GM21576 (cell line): ENCODE measurements at regions not wholly inside any gene's neighbourhood (a gene's known extent, or its start where the extent isn't known, plus 50 kb on each side); places are given as distances from the start of the nearest gene placed in this dataset.
"Not testable (repeated sequence)": the region's sequence is repeated elsewhere in the genome, so short reads cannot be mapped to it uniquely, and the experiment has no call there.

Experiments used
- ATAC-seq: cut with Tn5 transposase; IDR thresholded peaks from one replicate; pipeline ENCODE4 v1.9.1; 2021; ENCODE audit warnings: mild to moderate bottlenecking, moderate library complexity; ENCODE audit not compliant: unreplicated experiment

DNA sequence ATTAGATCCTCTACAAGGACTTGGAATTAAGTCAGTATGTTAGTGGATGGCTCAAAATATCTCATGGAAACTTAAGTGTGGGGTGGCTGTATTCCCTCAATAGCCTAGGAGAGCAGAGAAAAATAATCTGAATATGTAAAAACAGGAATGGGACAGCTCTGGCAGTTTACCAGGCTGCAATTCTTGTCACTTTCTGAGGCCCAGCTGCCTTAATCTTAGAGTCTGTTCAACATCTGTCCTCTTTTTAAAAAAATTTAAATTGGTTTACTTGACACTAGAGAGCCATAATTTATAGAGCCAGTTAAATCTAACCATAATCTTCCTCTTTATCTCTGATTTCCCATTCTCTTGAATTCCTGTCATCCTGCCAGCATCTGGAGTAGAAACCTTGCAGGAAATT is 109.2 kb upstream of the CXCL13 start:
- ATAC-seq, result no peak

DNA sequence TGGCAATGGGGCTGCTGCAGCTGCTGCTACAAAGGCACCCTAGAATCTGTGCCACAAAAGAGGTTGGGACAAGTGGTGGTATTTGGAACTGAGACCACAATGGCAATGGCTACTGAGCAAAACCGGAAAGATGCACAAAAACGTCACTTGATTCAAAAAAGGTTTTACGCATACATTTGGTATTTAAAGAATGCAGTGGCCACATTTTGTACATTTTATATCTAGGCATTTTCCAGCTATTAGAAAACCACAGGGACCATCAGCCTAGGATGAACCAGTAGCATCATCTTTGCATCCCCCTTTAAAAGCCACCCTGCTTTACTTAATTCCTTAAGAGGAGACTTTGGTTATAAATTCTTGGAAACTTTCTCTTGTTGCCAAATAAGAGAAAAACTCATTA is 104.8 kb upstream of the CXCL13 start:
- ATAC-seq, result no peak

DNA sequence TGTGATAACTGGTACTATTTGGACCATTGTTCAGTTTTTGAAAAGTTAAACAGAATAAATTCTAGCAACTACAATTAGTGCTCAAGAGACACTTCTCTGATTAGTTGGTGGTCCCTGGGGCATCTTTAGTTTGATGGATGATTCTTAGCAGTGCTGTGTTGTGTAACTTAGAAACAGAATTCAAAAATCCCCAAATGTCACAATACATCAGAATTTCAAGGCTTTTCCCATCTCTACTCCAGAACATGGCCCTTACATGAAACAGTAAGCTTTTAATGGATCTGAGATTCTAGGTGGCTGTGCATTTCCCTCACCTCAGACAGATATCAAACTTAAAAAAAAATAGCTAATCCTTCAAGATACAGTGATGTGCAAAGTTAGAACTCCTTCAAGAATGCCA is 104.4 kb upstream of the CXCL13 start:
- no peak for ATAC-seq

DNA sequence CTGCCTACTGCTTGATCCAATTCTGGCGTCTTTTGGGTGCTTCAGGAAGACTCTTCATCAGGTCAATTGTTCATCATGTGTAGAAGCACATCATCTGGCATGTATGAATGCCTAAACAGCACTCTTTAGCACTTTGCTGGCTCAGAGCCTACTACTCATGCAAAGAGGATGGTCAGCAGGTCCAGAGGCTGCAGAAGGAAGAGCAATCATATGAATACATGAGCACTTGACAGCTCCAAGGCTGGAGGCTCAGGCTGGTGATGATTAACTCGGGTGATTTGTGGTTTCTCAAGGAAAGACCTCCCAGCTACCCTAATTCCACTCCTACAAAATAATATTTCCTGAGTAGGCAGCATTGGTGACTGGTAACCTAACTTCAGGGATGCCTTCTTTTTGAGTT is 103.8 kb upstream of the CXCL13 start:
- ATAC-seq, result no peak

DNA sequence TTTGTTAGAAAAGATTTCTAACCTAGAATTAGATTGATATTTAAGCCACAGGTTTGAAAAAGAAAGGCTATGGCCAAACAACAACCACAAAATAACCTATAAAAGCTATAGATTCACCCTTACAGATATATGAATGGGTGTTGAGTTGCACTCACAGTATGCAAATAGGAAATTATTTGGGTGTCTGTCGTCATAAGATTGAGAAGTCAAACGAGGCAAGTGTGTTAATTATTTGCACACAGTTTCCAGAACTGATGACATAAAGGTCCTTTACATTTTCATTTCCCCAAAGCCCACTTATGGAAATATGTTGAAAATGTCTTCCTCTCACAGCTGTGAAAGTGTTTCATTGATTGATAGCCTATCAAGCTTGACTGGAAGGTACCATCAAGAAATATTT is 101.2 kb upstream of the CXCL13 start:
- no peak for ATAC-seq

DNA sequence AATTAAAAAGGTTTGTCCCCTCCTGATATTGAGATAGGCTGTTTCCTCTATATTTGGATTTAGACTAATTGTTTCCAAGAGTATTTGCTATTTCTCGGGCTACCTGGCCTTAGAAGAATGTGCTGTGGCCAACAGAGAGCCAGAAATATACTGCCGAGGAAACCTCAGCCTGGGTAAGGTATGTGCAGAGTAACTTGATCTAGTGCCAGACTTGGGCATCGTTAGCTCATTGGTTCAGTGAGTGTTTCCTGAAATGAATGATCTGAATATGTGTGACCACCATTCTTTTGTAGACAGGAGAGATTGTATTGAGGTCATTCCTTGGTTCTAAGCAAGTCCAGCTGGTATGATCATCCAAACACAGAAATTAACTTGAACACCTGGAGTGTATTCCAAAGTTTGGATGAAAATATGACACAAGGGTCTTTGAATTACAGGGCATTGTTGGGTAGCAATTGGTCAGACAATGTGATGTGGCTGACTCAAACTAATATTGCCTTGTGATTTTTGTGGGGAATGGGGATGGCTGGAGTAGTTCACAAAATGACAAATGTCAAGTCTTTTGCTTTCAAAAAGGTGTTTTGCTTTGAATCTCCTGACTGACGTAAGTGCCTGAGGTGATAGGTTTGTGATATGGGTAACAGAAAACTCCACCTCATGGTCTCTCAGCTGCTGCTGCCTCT is 100.2 kb upstream of the CXCL13 start:
- ATAC-seq, result no peak

DNA sequence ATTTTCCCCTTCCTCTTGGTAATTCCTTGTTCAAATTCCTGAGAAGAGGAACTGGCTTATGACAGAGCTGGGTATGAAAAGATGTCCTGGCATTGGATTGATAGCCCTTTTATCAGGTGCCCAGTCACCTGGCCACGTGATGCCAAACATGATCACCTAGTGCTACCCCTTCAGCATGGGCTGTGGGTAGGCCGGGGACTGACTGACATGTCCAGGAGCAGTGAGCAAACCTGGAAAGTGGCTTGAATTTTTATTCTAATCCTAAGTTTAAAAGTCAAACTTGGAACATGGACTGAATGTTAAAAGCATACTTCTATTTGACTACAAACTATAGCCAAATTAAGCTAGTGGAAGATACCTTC is 99.7 kb upstream of the CXCL13 start:
- ATAC-seq, result no peak

DNA sequence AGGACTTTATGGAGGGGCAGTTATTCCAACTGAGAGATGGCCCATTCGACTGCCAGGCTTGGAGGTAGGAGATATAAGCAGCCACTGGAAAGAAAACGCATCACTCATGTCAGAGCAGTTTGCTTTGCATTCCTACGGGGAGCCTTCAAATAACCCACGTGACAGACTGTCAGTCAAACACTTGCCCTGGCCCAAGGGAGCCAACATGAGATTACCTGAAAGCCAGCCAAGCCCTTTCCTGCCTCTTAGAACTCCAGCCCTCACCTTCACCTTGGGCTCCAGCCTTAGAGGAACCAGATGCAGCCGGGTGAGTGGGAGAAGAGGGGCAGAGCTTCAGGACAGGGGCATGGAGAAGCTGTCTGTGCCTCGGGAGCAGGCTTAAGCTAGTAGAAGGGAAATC is 95.3 kb upstream of the CXCL13 start:
- no peak for ATAC-seq

DNA sequence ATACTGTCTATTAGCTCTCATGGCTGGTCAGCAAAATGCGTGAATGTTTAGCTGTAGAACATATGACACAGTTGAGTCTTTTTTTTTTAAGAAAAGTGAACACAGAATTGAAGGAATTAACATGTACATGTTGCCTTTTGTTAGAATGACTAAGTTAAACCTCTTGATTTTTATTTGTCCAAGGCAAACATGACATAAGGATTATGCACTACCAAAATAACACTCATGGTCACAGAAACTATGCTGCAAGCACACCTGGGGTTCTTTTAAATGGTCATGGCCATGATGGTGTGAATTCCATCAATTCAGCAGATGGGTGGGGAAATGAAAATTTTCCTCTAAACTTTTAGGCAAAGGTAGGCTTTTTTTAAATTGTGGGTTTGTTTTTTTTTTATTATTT is 80.1 kb upstream of the CXCL13 start:
- no peak for ATAC-seq

DNA sequence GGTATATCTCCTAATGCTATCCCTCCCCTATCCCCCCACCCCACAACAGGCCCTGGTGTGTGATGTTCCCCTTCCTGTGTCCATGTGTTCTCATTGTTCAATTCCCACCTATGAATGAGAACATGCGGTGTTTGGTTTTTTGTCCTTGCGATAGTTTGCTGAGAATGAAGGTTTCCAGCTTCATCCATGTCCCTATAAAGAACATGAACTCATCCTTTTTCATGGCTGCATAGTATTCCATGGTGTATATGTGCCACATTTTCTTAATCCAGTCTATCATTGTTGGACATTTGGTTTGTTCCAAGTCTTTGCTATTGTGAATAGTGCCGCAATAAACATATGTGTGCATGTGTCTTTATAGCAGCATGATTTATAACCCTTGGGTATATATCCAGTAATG is 77.7 kb upstream of the CXCL13 start:
- not testable (repeated sequence) for ATAC-seq

DNA sequence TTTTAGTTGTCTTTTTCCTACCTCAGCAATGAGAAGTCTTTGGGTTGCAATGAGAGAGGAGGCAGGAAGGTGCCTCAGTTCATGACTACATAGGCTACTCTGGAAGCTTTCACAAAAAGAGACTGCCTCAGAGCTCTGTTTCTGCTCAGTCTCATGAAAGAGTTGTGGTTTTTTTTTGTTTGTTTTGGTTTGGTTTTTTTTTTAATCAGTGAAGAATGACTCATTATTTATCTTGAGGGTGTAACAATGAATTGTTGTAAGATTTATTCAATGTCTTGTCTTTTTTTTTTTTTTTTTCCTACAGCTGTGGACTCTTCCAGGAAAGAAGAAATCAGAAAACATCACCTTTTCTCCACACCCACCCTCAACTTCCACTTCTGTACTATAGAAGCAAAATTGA is 67.5 kb upstream of the CXCL13 start:
- no peak for ATAC-seq

DNA sequence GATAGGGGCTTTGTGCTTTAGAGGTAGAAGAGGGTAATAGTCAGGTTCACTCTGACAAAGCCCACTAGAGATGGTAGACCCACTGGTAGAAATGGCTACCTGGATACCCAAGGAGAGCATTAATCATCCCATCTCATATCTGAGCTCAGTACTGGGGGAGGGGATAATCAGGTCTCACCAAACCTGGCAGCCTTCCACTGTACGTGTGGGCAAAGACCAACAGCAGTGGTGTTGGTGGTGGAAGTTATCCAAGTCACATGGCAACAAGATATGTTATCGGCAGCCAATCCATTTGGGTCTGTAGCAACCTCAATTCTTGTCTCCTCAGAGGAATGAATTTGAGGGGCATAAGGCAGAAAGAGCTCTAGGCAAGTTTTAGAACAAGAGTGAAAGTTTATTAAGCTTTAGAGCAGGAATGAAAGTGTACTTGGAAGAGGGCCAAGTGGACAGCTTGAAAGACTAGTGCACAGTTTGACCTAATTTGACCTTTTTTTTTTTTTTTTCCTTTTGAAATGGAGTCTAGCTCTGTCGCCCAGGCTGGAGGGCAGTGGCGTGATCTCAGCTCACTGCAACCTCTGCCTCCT is 67.0 kb upstream of the CXCL13 start:
- ATAC-seq, result no peak
